SU-DHL-6 (cell line): ENCODE measurements at regions not wholly inside any gene's neighbourhood (a gene's known extent, or its start where the extent isn't known, plus 50 kb on each side); places are given as distances from the start of the nearest gene placed in this dataset.
A peak's percentile ranks its signal among the peaks of the same experiment; 100 is the strongest.

ENCODE experiments used
- H2AFZ ChIP-seq: fragments of 200-600 bp; sonication (generic); 2 replicates; pipeline ENCODE4 v1.6.1; 2014; ENCODE audit warnings: low read depth, mild to moderate bottlenecking, moderate library complexity, mixed read lengths, antibody characterized with exemption, low read length; ENCODE audit not compliant: severe bottlenecking
- H3F3A ChIP-seq: fragments of 200-600 bp; shearing (Covaris generic); 2 replicates; pipeline ENCODE4 v1.6.0; 2016; ENCODE audit warnings: antibody characterized with exemption, mild to moderate bottlenecking; ENCODE audit not compliant: insufficient read depth
- H3K27ac ChIP-seq: fragments of 200-600 bp; sonication (generic); 2 replicates; pipeline ENCODE4 v1.5.1; 2016; ENCODE audit warnings: low read depth, mild to moderate bottlenecking, low read length, moderate library complexity, mixed read lengths
- H3K27me3 ChIP-seq: fragments of 200-600 bp; sonication (generic), shearing (Covaris generic); 2 replicates; pipeline ENCODE4 v1.6.0; 2014; ENCODE audit warnings: mild to moderate bottlenecking, low read length
- H3K36me3 ChIP-seq: fragments of 200-600 bp; sonication (generic); 2 replicates; pipeline ENCODE4 v1.6.1; 2014; ENCODE audit warnings: mild to moderate bottlenecking, low read length, mixed read lengths
- H3K4me2 ChIP-seq: fragments of 300-600, 200-600 bp; shearing (Covaris generic), sonication (generic); 2 replicates; pipeline ENCODE4 v1.6.0; 2014; ENCODE audit warnings: low read length, low read depth, mild to moderate bottlenecking; ENCODE audit not compliant: poor library complexity, severe bottlenecking
- H3K4me3 ChIP-seq: fragments of 200-600 bp; sonication (generic); 2 replicates; pipeline ENCODE4 v1.5.1; 2014; ENCODE audit warnings: antibody characterized with exemption, low read length, mild to moderate bottlenecking, mixed read lengths; ENCODE audit not compliant: insufficient read depth, poor library complexity, severe bottlenecking
- H3K79me2 ChIP-seq: fragments of 200-600 bp; sonication (generic); 2 replicates; pipeline ENCODE4 v1.6.1; 2014; ENCODE audit warnings: mild to moderate bottlenecking, low read length, moderate library complexity; ENCODE audit not compliant: insufficient read depth
- H3K9ac ChIP-seq: fragments of 200-600 bp; sonication (generic); 2 replicates; pipeline ENCODE4 v1.7.0; 2014; ENCODE audit warnings: mild to moderate bottlenecking, low read length
- H3K9me2 ChIP-seq: fragments of 200-600 bp; sonication (generic); replicated peaks from 2 replicates; pipeline ENCODE4 v1.6.1; 2014; ENCODE audit warnings: low read length; ENCODE audit not compliant: insufficient read depth
- H3K9me3 ChIP-seq: fragments of 200-600 bp; sonication (generic); 2 replicates; pipeline ENCODE4 v1.6.1; 2014; ENCODE audit warnings: low read length, mixed read lengths; ENCODE audit not compliant: insufficient read depth
- H4K20me1 ChIP-seq: fragments of 200-600 bp; sonication (generic); 2 replicates; pipeline ENCODE4 v1.6.1; 2014; ENCODE audit warnings: low read depth, mild to moderate bottlenecking, antibody characterized with exemption, low read length, moderate library complexity, mixed read lengths
- CTCF ChIP-seq: fragments of 200-600 bp; sonication (generic); IDR thresholded peaks from one replicate; pipeline ENCODE4 v1.5.1; 2017; ENCODE audit warnings: antibody characterized with exemption, mild to moderate bottlenecking, low read length, moderate library complexity; ENCODE audit not compliant: insufficient read depth, poor library complexity, severe bottlenecking
- EZH2phosphoT487 ChIP-seq: fragments of 200-600 bp; sonication (generic), shearing (Covaris generic); conservative IDR thresholded peaks from 2 replicates; pipeline ENCODE4 v1.6.1; 2018; ENCODE audit warnings: mild to moderate bottlenecking, antibody characterized with exemption, low read length, moderate library complexity, mixed read lengths

- no peaks in the 10 kb centered on the region for H3F3A ChIP-seq
- peak overlapping the region; percentile 5; the same call in 1 of the 2 replicates for H3K9ac ChIP-seq
- H3K27me3 ChIP-seq: no peaks in the 10 kb centered on the region
- H3K9me2 ChIP-seq: no peaks in the 10 kb centered on the region
- no peaks in the 10 kb centered on the region for H3K9me3 ChIP-seq
- no peaks in the 10 kb centered on the region for H3K36me3 ChIP-seq
- H3K27ac ChIP-seq: peak overlapping the region; percentile 67
- H4K20me1 ChIP-seq: no peaks in the 10 kb centered on the region
- H3K4me3 ChIP-seq: no peak overlapping the region
- TF ChIP-seq CTCF: no peak
- no peak for TF ChIP-seq EZH2phosphoT487
- H3K79me2 ChIP-seq: no peaks in the 10 kb centered on the region
- no peak overlapping the region for H2AFZ ChIP-seq
- H3K4me2 ChIP-seq: peak overlapping the region; percentile 26
Measured at GRCh38 chr16:85227084-85227945, 115.0 kb upstream of the CIBAR2 start.

DNA sequence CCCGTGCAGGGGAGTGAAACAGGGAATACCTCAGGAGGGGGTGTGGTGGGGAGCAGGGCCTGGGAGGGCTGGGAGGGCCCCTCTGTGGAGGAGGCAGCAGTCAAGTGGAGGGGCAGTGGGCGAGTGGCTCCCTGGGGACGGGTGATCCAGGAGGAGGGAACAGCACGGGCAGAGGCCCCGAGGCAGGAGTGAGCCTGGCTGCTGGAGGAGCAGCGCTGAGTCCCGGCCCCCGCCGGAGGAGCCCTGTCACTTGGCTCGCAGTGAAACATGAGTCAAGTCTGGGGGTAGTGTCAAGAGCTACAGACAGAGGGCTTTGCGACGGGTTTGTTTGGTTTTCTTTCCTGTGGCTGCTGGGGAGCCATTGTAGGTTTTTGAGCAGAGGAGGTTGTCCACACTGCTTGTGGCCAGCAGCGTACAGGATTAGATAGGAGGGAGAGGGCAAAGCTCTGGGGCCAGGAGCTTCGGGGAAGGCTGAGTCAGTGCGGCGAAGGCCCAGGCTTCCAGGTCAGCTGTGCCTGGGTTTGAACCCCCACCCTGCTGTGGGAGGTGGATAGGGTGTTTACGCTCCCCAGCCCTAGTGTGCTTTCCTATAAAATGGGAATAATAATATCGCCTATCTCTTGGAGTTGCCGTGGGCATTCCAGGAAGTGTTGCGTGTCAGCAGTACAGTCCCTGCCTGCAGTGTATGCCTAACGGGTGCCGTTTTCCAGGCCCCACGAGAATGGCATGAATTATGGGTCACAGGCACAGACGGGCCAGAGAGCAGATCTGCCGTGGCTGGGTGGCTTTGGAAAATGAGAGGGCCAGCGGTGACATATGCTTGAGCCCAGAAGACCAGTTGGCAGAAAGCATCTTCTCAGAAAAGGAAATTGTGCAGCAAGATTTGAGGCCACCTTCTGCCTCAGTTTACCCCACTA lies 115.9 kb upstream of the CIBAR2 start:
- H3K4me3 ChIP-seq: no peak overlapping the region
- H3K79me2 ChIP-seq: no peaks in the 10 kb centered on the region
- no peaks in the 10 kb centered on the region for H3K36me3 ChIP-seq
- peak overlapping the region; percentile 67; the same call in 1 of the 2 replicates for H3K27ac ChIP-seq
- no peaks in the 10 kb centered on the region for H3K9me3 ChIP-seq
- H3K9ac ChIP-seq: no peak overlapping the region
- H3K27me3 ChIP-seq: no peaks in the 10 kb centered on the region
- H3K9me2 ChIP-seq: no peaks in the 10 kb centered on the region
- no peak overlapping the region for H2AFZ ChIP-seq
- H3F3A ChIP-seq: no peaks in the 10 kb centered on the region
- peak overlapping the region; percentile 26 for H3K4me2 ChIP-seq
- TF ChIP-seq CTCF (no peak), EZH2phosphoT487 (no peak)
- H4K20me1 ChIP-seq: no peaks in the 10 kb centered on the region

GRCh38 chr16:85228970-85229430 lies 116.7 kb upstream of the CIBAR2 start:
- Histone ChIP-seq H3K9me3 (no peaks in the 10 kb centered on the region), H3K4me3 (no peak overlapping the region), H4K20me1 (no peaks in the 10 kb centered on the region), H3K27me3 (no peaks in the 10 kb centered on the region), H3K4me2 (no peak overlapping the region), H2AFZ (no peak overlapping the region), H3K9ac (no peak overlapping the region), H3K79me2 (no peaks in the 10 kb centered on the region), H3F3A (no peaks in the 10 kb centered on the region), H3K9me2 (no peaks in the 10 kb centered on the region), H3K36me3 (no peaks in the 10 kb centered on the region), H3K27ac (no peak overlapping the region)
- TF ChIP-seq CTCF: no peak
- no peak for TF ChIP-seq EZH2phosphoT487
